Gastroesophageal sphincter (tissue), 4 donors: ENCODE measurements at regions not wholly inside any gene's neighbourhood (a gene's known extent, or its start where the extent isn't known, plus 50 kb on each side); places are given as distances from the start of the nearest gene placed in this dataset.
"Not testable (repeated sequence)": the region's sequence is repeated elsewhere in the genome, so short reads cannot be mapped to it uniquely, and the experiment has no call there.

Experiments used
- ATAC-seq: fragments of 150-250 bp; one replicate; pipeline ENCODE4 v1.9.1; 2016; ENCODE audit warnings: mild to moderate bottlenecking, moderate library complexity
- H3K27ac ChIP-seq, 4 donors: fragments of 200-600 bp; sonication (generic) in 3 of 4; 1 replicate in 3 of 4; 2 replicates in 1 of 4; pipeline ENCODE4 v1.5.1; 2016 to 2019
- H3K27me3 ChIP-seq: fragments of 200-600 bp; sonication (generic); one replicate; pipeline ENCODE4 v1.5.1; 2019
- H3K36me3 ChIP-seq, 2 donors: fragments of 200-600 bp; sonication (generic); one replicate each; pipeline ENCODE4 v1.5.1; 2019; ENCODE audit warnings: control low read depth in 1 of 2
- H3K4me1 ChIP-seq, 3 donors: fragments of 200-600 bp; sonication (generic); 1 replicate in 2 of 3; 2 replicates in 1 of 3; pipeline ENCODE4 v1.5.1; 2016 to 2019; ENCODE audit warnings: control low read depth in 2 of 3
- H3K4me3 ChIP-seq, 2 donors: fragments of 200-600 bp; sonication (generic); one replicate each; pipeline ENCODE4 v1.5.1; 2019; ENCODE audit warnings: mild to moderate bottlenecking in 1 of 2, moderate library complexity in 1 of 2
- H3K9me3 ChIP-seq, 3 donors: fragments of 200-600 bp; sonication (generic); one replicate each; pipeline ENCODE4 v1.5.1; 2017 to 2019; ENCODE audit warnings: control low read depth in 2 of 3
- CTCF ChIP-seq, 4 experiments: fragments of 200-600 bp in 2 of 4; fragments of 450-650 bp in 2 of 4; sonication (generic) in 1 of 4; IDR thresholded peaks; one replicate each; pipeline ENCODE4 v1.5.1; 2017 to 2019; ENCODE audit warnings: antibody characterized with exemption in 4 of 4, mild to moderate bottlenecking in 2 of 4, moderate library complexity in 2 of 4
- EP300 ChIP-seq: sonication (generic); formaldehyde crosslinking; IDR thresholded peaks from one replicate; pipeline ENCODE4 v1.6.1; 2017; ENCODE audit warnings: antibody characterized with exemption, mild to moderate bottlenecking
- POLR2A ChIP-seq, 2 donors: fragments of 450-650 bp; IDR thresholded peaks; one replicate each; pipeline ENCODE4 v1.6.1; 2017; ENCODE audit warnings: antibody characterized with exemption in 2 of 2, mild to moderate bottlenecking in 2 of 2, moderate library complexity in 1 of 2
- POLR2AphosphoS5 ChIP-seq: sonication (generic); formaldehyde crosslinking; IDR thresholded peaks from one replicate; pipeline ENCODE4 v1.6.1; 2017; ENCODE audit warnings: antibody characterized with exemption
- WGBS, 2 donors: methylation state at CpG; one replicate each; pipeline ENCODE4 v1.1.5; 2018; ENCODE audit warnings: low coverage in 1 of 2; 5-methylcytosine and 5-hydroxymethylcytosine counted together

GRCh38 chr5:17964067-17964466, 329.8 kb downstream of the TAF11L14 start:
- WGBS, 2 donors, result 66 to 89% methylated on average over 2 of the region's 2 CpGs
- H3K27me3 ChIP-seq, result no peaks in the 10 kb centered on the region

GRCh38 chr5:17966640-17967402, 332.6 kb downstream of the TAF11L14 start:
- 83% methylated on average over 1 of the region's 5 CpGs; no CpG with 5 or more reads in 1 of the 2 donors for WGBS, 2 donors

More at GRCh38 chr5:17964067-17964466, 329.8 kb downstream of the TAF11L14 start:
- no peaks in the 10 kb centered on the region for H3K36me3 ChIP-seq
- no peak overlapping the region for H3K4me3 ChIP-seq
- H3K27ac ChIP-seq, result no peak overlapping the region
- ATAC-seq, result no peak
- TF ChIP-seq POLR2AphosphoS5 (no peak), EP300 (no peak), CTCF (IDR thresholded peaks at IDR 0.05) (no peak)
- no peaks in the 10 kb centered on the region for H3K9me3 ChIP-seq
- H3K4me1 ChIP-seq, result no peaks in the 10 kb centered on the region

GRCh38 chr5:17976404-17976803, 342.1 kb downstream of the TAF11L14 start:
- no peak overlapping the region for H3K4me3 ChIP-seq
- ATAC-seq, result no peak
- no peaks in the 10 kb centered on the region for H3K27me3 ChIP-seq
- H3K9me3 ChIP-seq, result no peaks in the 10 kb centered on the region
- no peaks in the 10 kb centered on the region for H3K36me3 ChIP-seq
- 67 to 90% methylated on average over 1 of the region's 1 CpG for WGBS, 2 donors
- TF ChIP-seq POLR2A (IDR thresholded peaks at IDR 0.05), result no peak
- TF ChIP-seq POLR2AphosphoS5, result no peak
- TF ChIP-seq CTCF (IDR thresholded peaks at IDR 0.05), result no peak
- TF ChIP-seq EP300, result no peak
- no peaks in the 10 kb centered on the region for H3K4me1 ChIP-seq
- H3K27ac ChIP-seq, result no peak overlapping the region

More at GRCh38 chr5:17966640-17967402, 332.6 kb downstream of the TAF11L14 start:
- no peaks in the 10 kb centered on the region for H3K9me3 ChIP-seq
- no peaks in the 10 kb centered on the region for H3K4me1 ChIP-seq
- H3K27ac ChIP-seq, result no peak overlapping the region
- no peak overlapping the region for H3K4me3 ChIP-seq
- no peak for ATAC-seq
- no peaks in the 10 kb centered on the region for H3K27me3 ChIP-seq
- TF ChIP-seq POLR2AphosphoS5, result no peak
- no peak for TF ChIP-seq CTCF (IDR thresholded peaks at IDR 0.05)
- no peak for TF ChIP-seq POLR2A (IDR thresholded peaks at IDR 0.05)
- TF ChIP-seq EP300, result no peak
- no peaks in the 10 kb centered on the region for H3K36me3 ChIP-seq

- no peak for ATAC-seq
- WGBS, 2 donors, result 90 to 93% methylated on average over 2 of the region's 2 CpGs
- H3K27me3 ChIP-seq, result no peaks in the 10 kb centered on the region
- no peak overlapping the region for H3K27ac ChIP-seq
- TF ChIP-seq POLR2AphosphoS5 (no peak), EP300 (no peak)
- H3K4me1 ChIP-seq, result no peaks in the 10 kb centered on the region
- H3K4me3 ChIP-seq, result no peak overlapping the region
- H3K9me3 ChIP-seq, result no peaks in the 10 kb centered on the region
- no peaks in the 10 kb centered on the region for H3K36me3 ChIP-seq
These were observed 344.7 kb downstream of the TAF11L14 start for GRCh38 chr5:17978954-17979353.

GRCh38 chr5:17982626-17983025, 348.4 kb downstream of the TAF11L14 start:
- ATAC-seq, H3K36me3 ChIP-seq, H3K27ac ChIP-seq: not testable (repeated sequence)

GRCh38 chr5:17989036-17989435, 354.8 kb downstream of the TAF11L14 start:
- TF ChIP-seq POLR2A (IDR thresholded peaks at IDR 0.05) (no peak), POLR2AphosphoS5 (no peak), EP300 (no peak), CTCF (IDR thresholded peaks at IDR 0.05) (no peak)
- H3K4me1 ChIP-seq, result no peaks in the 10 kb centered on the region
- 24 to 69% methylated on average over 4 of the region's 4 CpGs for WGBS, 2 donors
- no peaks in the 10 kb centered on the region for H3K9me3 ChIP-seq
- no peaks in the 10 kb centered on the region for H3K36me3 ChIP-seq
- H3K27ac ChIP-seq, result no peak overlapping the region
- no peak for ATAC-seq
- no peaks in the 10 kb centered on the region for H3K27me3 ChIP-seq
- no peak overlapping the region for H3K4me3 ChIP-seq

More at GRCh38 chr5:17982626-17983025, 348.4 kb downstream of the TAF11L14 start:
- not testable (repeated sequence) for H3K27me3 ChIP-seq, H3K4me1 ChIP-seq, H3K4me3 ChIP-seq, H3K9me3 ChIP-seq
- WGBS, 2 donors, result 87% methylated on average over 3 of the region's 3 CpGs
